Loucy (cell line): ENCODE measurements at regions not wholly inside any gene's neighbourhood (a gene's known extent, or its start where the extent isn't known, plus 50 kb on each side); places are given as distances from the start of the nearest gene placed in this dataset.

Source experiments
- H2AFZ ChIP-seq: fragments of 200-600 bp; sonication (generic); 2 replicates; pipeline ENCODE4 v1.6.0; 2016; ENCODE audit warnings: antibody characterized with exemption, mild to moderate bottlenecking, low read length, moderate library complexity
- H3F3A ChIP-seq: fragments of 200-600 bp; 2 replicates; pipeline ENCODE4 v1.6.0; 2016; ENCODE audit warnings: antibody characterized with exemption, low read depth, mild to moderate bottlenecking
- H3K27me3 ChIP-seq: fragments of 200-600 bp; sonication (generic); 2 replicates; pipeline ENCODE4 v1.6.1; 2014; ENCODE audit warnings: low read length, mild to moderate bottlenecking; ENCODE audit not compliant: insufficient read depth, poor library complexity, severe bottlenecking
- H3K36me3 ChIP-seq: fragments of 200-600 bp; sonication (generic); 2 replicates; pipeline ENCODE4 v1.6.1; 2016; ENCODE audit warnings: low read length; ENCODE audit not compliant: insufficient read depth
- H3K4me1 ChIP-seq: fragments of 200-600 bp; sonication (generic); 2 replicates; pipeline ENCODE4 v1.5.1; 2014; ENCODE audit warnings: low read length, mild to moderate bottlenecking; ENCODE audit not compliant: insufficient read depth, poor library complexity, severe bottlenecking
- H3K4me2 ChIP-seq: fragments of 200-600 bp; sonication (generic); 2 replicates; pipeline ENCODE4 v1.6.0; 2014; ENCODE audit warnings: antibody characterized with exemption, low read length, low read depth, mild to moderate bottlenecking; ENCODE audit not compliant: poor library complexity, severe bottlenecking
- H3K4me3 ChIP-seq: fragments of 200-600 bp; sonication (generic); 2 replicates; pipeline ENCODE4 v1.5.1; 2014; ENCODE audit warnings: low read length, mild to moderate bottlenecking, mixed read lengths; ENCODE audit not compliant: poor library complexity, severe bottlenecking
- H3K79me2 ChIP-seq: fragments of 200-600 bp; sonication (generic); 2 replicates; pipeline ENCODE4 v1.6.1; 2014; ENCODE audit warnings: low read length; ENCODE audit not compliant: insufficient read depth
- H3K9ac ChIP-seq: fragments of 200-600 bp; sonication (generic); 2 replicates; pipeline ENCODE4 v1.6.0; 2014; ENCODE audit warnings: mild to moderate bottlenecking, low read depth, low read length, moderate library complexity; ENCODE audit not compliant: poor library complexity, severe bottlenecking
- H3K9me2 ChIP-seq: fragments of 200-600 bp; sonication (generic); replicated peaks from 2 replicates; pipeline ENCODE4 v1.6.1; 2016; ENCODE audit warnings: low read depth, low read length, mixed read lengths
- H3K9me3 ChIP-seq: fragments of 200-600 bp; sonication (generic); 2 replicates; pipeline ENCODE4 v1.6.1; 2014; ENCODE audit warnings: mild to moderate bottlenecking, antibody characterized with exemption, low read length, low read depth; ENCODE audit not compliant: insufficient read depth
- H4K20me1 ChIP-seq: fragments of 200-600 bp; sonication (generic); 2 replicates; pipeline ENCODE4 v1.6.0; 2014; ENCODE audit warnings: antibody characterized with exemption, low read length, mild to moderate bottlenecking; ENCODE audit not compliant: insufficient read depth, poor library complexity, severe bottlenecking
- EZH2phosphoT487 ChIP-seq: fragments of 200-600 bp; IDR thresholded peaks from 2 replicates; pipeline ENCODE4 v1.6.1; 2018; ENCODE audit warnings: antibody characterized with exemption, mild to moderate bottlenecking, moderate library complexity, borderline replicate concordance
- TF ChIP-seq, protein P1 (sequence below): fragments of 200-600 bp; sonication (generic); conservative IDR thresholded peaks from 2 replicates; pipeline ENCODE4 v1.5.1; 2014; ENCODE audit warnings: mild to moderate bottlenecking, antibody characterized with exemption, low read length

DNA sequence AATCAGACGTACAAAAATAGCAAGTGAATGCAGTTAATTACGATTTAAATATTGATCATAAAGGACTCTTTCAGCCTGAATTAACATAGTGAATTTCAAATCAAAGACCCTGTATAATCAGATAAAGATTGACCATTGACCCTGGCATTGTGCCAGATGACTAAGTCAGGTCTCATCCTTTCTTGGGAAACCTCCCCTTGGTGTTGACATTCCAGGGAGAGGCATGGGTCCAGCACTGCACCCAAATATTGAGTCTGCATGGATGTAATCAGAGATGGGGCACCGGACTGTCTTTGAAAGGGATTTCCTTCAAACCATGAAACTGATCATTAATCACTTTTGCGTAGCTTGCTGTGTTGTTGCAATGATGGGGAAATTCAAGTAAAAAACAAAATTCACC is 1138.2 kb downstream of the BCL11B start:
- H3K9ac ChIP-seq, result no peak overlapping the region
- H3K4me1 ChIP-seq, result peaks cover 39% of the 10 kb centered on the region
- no peaks in the 10 kb centered on the region for H4K20me1 ChIP-seq
- H3K4me3 ChIP-seq, result no peak overlapping the region
- no peaks in the 10 kb centered on the region for H3K27me3 ChIP-seq
- no peak overlapping the region for H3K4me2 ChIP-seq
- H2AFZ ChIP-seq, result no peak overlapping the region
- no peaks in the 10 kb centered on the region for H3K79me2 ChIP-seq
- H3K9me3 ChIP-seq, result no peaks in the 10 kb centered on the region
- TF ChIP-seq, protein P1, sequence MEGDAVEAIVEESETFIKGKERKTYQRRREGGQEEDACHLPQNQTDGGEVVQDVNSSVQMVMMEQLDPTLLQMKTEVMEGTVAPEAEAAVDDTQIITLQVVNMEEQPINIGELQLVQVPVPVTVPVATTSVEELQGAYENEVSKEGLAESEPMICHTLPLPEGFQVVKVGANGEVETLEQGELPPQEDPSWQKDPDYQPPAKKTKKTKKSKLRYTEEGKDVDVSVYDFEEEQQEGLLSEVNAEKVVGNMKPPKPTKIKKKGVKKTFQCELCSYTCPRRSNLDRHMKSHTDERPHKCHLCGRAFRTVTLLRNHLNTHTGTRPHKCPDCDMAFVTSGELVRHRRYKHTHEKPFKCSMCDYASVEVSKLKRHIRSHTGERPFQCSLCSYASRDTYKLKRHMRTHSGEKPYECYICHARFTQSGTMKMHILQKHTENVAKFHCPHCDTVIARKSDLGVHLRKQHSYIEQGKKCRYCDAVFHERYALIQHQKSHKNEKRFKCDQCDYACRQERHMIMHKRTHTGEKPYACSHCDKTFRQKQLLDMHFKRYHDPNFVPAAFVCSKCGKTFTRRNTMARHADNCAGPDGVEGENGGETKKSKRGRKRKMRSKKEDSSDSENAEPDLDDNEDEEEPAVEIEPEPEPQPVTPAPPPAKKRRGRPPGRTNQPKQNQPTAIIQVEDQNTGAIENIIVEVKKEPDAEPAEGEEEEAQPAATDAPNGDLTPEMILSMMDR, result no peak
- TF ChIP-seq EZH2phosphoT487, result no peak
- H3F3A ChIP-seq, result no peaks in the 10 kb centered on the region
- no peaks in the 10 kb centered on the region for H3K9me2 ChIP-seq
- no peaks in the 10 kb centered on the region for H3K36me3 ChIP-seq

DNA sequence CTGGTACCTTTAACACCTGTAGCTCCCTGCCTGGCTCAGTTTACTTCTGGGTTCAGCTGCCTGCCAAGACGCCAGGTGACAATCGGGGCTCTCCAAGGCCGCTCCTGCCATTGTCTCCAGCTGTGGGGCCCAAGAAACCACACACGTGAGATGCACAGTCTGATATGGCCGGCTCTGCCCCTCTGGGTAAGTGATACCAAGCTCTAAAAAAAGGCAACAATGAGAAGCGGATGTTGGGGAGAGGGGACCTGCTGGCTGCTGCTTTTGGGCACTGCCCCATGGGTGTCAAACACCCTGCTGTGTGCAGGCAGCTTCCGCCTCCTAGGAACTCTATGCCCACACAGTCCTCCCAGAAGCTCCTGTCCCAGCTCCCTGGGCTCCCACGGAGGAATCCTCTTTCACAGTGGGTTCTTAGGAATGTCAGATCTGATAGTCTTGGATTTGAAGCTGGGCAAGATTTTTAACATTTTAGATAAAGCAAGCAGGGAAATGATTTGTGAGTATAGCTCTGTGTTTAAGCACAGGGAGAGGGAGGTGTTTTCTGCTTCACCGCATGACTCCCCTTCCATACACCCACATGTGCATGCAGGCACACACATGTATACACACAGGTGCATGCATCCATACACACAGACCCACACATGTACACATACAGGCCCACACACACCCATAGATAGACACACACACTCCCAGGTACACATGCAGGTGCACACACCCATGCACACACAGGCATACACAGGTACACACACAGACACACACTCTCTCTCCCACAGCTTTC is 1135.8 kb downstream of the BCL11B start:
- H3K4me2 ChIP-seq, result peak overlapping the region; percentile 2
- H3K9me3 ChIP-seq, result no peaks in the 10 kb centered on the region
- no peak for TF ChIP-seq EZH2phosphoT487
- TF ChIP-seq, protein P1, result no peak
- no peaks in the 10 kb centered on the region for H4K20me1 ChIP-seq
- H3K4me3 ChIP-seq, result no peak overlapping the region
- H3K36me3 ChIP-seq, result no peaks in the 10 kb centered on the region
- no peaks in the 10 kb centered on the region for H3K79me2 ChIP-seq
- H3K27me3 ChIP-seq, result no peaks in the 10 kb centered on the region
- peak overlapping the region; percentile 18 for H3K9ac ChIP-seq
- H3F3A ChIP-seq, result no peaks in the 10 kb centered on the region
- no peak overlapping the region for H2AFZ ChIP-seq
- no peaks in the 10 kb centered on the region for H3K9me2 ChIP-seq
- H3K4me1 ChIP-seq, result peaks cover 58% of the 10 kb centered on the region

DNA sequence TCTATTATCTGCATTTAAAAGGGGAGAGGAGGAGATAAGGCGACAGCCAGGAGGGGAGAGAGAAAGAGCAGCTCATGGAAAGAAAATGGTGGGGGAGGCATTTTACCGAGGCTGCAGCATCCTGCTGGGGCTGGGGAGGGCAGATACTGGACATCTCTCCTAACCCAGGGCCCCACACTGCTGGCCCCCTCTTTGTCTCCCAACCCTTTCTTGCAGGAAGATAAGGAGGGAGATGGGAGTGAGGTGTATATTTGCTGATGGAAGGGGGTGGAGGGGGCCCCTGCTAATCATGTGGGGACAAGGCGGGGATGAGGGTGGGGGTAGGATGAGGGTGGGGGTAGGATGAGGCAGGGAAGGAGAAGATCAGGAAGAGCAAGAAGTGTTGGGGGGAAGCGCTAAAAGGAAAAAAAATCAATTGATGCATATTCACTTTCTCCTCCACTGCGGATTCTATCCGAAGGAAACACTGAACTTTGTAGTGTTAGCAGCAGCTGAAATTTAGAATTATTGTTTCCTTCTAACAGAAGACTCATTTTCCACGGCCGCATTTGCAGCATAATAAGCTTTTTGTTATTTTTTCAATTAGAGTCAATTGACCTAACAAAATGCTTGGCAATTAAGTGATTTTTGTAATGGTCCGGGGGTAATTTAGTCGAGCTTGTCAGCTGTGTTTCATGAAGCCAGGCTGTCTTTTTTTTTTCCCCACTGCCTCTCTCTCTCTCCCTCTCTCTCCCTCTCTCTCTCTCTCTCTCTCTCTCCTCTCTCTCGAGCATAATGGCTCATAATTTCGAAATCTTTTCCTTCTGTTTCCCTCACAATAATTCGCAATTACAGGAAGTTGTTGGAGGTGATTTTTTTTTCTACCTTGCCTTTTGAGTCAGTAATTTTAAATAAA is 1134.6 kb downstream of the BCL11B start:
- Histone ChIP-seq H3K9ac (no peak overlapping the region), H3K4me2 (no peak overlapping the region), H3K4me3 (no peak overlapping the region), H4K20me1 (no peaks in the 10 kb centered on the region), H3K4me1 (peaks cover 58% of the 10 kb centered on the region), H3K27me3 (no peaks in the 10 kb centered on the region), H3K9me2 (no peaks in the 10 kb centered on the region), H3K79me2 (no peaks in the 10 kb centered on the region), H3K36me3 (no peaks in the 10 kb centered on the region), H2AFZ (no peak overlapping the region), H3F3A (no peaks in the 10 kb centered on the region), H3K9me3 (no peaks in the 10 kb centered on the region)
- TF ChIP-seq, protein P1, result no peak
- no peak for TF ChIP-seq EZH2phosphoT487
